ENCODE measurements at regions not wholly inside any gene's neighbourhood (a gene's known extent, or its start where the extent isn't known, plus 50 kb on each side); places are given as distances from the start of the nearest gene placed in this dataset.

DNA sequence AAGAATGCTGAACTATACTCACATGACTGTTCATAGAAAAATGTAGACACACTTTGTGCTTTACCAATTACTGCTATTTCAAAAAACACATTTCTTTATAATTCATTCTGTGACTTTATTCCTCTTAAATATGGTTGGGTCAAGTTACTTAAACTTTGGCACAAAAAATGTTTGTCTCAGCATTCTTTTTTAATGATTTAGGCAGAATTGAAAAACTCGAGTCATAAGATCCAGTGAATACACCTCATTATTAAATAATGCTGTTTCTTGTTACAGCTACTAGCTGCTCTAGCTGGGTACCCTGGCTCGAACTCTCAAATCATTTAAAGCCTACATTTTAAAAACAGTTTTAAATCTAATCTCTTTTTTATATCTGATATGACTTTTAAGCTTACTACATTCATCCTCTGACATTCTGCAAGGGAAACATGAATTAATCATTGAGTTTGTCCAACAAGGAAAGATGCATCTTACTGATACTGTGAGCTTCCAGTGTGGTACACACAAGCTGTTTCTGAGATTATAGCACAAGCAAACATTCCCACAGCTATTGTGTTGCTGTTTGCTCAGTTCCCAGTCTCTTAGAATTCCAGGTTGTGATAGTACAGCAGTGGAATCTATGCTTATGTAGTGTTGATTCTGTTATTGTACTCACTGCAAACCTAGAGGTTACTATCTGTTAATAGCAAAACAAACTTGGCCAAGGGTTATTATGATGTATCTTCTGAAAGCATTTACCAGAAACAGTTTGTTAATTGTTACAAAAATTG lies 746.5 kb downstream of the USP25 start:
- DNase-seq (ENCODE audit: low spot score): peak; percentile 38

DNA sequence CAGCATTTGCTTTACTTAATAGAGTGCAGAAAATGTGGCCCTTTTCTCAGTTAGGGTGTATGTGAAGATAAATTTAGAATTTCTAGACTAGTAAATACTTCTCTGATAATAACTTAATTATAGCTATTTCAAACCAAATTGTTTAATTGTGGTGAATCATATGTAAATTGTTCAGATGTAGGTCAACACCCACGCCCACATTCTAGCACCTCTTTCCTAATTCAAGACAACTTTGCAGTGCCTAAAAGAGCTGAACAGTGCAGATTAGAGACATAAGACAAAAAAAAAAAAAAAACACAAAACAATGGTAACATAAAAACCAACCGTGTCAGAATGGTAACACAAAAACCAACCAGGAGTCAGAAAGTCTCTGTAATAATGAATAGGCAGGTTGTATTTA lies 758.3 kb downstream of the USP25 start:
- no peak for DNase-seq (ENCODE audit: low spot score)

DNA sequence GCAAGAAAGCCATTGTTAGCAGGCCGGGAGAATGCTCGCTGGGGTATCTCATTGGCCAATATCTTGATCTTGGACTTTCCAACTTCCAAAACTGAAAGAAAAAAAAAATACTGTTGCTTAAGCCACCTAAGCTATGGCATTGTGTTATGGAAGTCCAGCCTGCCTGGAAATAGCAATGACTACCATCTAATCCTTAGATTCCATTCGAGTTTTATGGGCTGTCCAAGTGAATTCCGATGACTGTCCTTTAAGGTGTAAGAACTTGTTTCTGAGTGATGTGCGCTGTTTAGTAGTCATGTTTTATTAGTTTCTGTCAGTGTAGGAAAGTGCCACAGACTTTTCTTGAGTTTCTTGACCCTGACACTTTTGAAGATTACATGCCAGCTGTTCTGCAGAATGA lies 762.6 kb downstream of the USP25 start:
- DNase-seq (ENCODE audit: low spot score): no peak

DNA sequence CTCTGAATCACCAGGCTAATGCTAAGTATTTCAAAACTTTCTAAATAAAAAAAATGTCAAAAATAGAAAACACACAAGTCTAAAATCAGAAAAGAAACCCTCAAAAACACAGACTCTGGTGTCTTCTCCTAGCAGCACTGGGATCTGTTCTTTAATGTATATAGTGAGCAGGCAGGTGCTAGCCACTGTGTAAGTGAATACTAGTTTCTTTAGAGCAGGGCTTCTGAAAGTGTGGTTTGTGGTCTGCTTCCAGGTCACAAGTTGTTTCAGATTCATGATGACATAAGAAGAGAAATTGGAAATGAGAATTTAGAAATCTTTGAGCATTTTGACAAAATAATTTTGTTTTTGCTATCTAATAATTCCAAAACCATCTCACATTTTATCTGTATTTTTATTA lies 763.1 kb downstream of the USP25 start:
- DNase-seq (ENCODE audit: low spot score): no peak

DNA sequence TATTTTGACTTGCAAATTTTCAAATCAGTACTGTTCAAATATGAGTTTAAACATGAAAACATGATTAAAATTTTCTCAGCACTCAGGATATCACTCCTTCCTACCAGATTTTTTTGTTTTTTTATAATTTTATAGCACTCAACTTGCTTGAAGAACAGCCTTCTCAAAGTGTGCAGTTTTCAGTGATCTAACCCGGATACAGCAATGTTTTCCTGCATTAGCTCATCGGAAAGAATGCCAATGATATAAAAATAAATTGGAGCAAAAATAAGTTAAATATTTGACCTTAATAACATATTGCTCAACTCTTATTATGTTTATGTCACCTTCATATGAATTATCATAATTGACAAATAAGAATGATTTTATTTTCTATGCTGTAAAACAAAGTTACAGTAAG lies 766.8 kb downstream of the USP25 start:
- DNase-seq (ENCODE audit: low spot score): no peak

DNA sequence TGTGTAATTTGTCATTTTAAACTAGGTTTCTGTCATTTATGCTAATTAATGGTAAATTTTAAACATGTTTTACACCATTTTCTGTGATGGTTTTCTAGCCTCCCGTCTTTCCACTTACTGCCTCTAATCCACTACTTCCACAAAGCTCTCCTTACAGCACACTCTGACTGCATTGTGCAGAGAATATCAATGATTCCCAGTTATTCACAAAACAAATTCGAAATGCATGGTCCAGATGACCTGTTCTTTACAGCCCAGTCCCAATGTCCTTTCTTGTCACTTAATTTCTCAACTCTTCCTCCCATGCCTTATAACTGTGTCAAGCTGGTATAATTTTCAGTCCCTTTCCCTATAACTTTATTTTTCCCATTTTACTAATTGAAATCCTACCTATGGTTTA lies 770.5 kb downstream of the USP25 start:
- DNase-seq (ENCODE audit: low spot score): no peak

DNA sequence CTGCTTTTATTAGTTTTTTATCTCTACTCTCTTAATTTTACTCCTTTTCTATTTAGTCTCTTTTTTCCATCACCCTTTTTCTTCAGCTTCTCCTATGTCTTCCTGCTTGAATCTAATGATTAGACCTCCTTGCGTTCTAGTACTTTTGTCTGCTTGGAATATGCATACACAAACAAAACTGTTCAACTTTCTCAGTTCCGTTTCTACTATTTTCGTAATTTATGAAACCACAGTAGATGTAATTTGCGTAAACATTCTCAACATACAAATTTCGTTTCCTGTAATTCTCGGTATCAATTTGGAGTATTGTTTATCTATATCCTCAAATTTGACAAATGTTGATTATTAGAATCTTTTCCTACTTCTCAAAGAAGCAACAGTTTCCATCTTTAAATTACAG lies 772.5 kb downstream of the USP25 start:
- DNase-seq (ENCODE audit: low spot score): no peak

DNA sequence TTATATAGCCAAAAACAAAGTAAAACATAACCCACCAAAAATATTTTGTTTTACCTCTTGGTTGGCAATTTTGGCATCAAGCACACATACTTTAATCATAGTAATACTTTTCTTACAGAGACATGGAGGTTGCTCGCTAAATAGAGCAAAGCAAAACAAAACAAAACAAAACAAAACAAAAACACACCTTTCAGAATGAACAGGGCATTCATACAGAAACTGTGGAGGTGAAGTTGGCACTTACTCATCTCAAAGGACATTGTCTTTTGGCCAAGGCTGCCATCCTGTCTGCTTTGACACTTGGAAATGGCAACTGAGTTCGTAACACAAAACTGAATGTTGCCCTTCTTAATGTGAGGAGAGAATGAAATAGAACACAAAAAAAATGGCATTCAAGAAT lies 773.1 kb downstream of the USP25 start:
- no peak for DNase-seq (ENCODE audit: low spot score)

DNA sequence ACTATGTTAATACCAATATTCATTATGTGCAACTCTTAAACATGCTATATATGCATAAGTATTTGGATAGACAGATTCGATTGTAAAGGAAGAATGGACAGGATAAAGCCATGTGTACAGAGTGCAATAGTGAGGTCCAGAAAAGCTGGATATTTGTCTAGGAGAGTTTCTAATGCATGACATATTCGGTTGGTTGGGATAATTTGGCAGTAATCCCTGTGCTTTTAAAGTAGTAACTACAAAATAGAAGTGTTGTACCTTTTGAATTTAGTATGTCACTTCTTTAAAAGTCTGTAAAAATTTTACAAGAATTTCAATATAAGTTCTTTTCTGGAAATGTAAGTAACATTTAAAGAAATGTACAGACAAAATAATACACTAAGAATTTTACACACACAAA lies 774.5 kb downstream of the USP25 start:
- no peak for DNase-seq (ENCODE audit: low spot score)

DNA sequence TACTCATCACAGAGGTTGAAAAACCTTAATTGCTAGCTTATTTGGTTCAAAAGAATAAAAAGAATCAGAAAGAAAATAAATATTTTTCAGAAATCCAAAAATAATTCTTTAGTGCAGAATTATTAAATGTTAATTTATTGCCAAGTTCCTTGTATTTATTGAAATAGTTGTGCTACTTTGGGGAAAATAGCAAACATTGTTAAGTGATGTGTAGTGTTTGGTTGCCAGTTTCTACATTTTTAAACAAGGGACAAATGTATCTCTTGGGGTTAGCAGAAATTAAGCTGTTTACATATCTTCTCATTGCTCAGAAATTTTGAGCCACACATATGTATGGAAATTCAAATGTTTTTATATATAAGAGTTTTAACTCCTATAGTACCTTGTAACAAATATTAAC lies 775.0 kb downstream of the USP25 start:
- no peak for DNase-seq (ENCODE audit: low spot score)

DNA sequence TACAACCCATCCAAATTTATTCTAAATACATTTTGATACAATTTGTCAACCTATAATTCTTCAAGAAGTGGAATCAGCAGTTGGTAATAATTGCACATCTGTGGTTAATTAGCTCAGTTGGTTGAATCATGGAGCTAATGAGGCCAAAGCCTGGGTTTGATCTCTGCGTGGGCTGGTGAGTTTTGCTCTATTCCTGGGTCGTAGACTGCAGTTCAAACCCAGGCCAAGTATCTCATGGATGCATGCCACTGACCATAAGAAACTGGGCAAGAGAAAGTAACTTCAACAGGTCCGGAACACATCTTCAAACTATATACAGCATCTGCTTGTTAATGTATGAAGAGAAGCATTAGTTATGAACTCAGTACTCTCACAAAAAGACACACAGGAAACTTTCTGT lies 779.7 kb downstream of the USP25 start:
- no peak for DNase-seq (ENCODE audit: low spot score)

DNA sequence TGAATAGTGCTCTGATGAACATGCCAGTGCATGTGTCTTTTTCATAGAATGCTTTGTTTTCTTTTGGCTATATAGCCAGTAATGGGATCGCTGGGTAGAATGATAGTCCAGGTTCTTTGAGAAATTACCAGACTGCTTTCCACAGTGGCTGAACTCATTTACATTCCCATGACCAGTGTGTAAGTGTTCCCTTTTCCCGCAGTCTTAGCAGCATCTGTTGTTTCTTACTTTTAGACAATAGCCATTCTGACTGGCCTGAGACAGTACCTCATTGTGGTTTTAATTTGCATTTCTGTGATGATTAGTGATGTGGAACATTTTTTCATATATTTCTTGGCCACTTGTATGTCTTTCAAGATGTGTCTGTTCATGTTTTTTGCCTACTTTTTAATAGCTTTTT lies 784.5 kb downstream of the USP25 start:
- no peak for DNase-seq (ENCODE audit: low spot score)

DNA sequence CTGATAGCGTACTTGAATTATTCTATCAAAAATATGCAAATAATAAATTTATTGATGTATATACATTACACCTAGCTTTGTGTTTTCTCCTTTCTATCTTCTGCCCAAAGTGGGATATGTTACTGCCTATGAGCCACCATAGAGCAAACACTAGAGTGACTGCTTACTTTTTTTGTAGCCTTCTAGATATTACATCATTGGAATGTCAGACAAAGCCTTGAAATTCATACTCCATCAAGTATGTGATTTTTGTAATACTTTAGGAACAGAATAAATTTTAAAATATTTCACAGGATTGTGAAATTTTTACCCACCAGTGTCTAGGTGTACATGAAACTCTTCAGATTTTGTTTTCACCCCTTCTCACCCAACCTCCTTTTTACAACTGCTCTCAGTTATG lies 787.6 kb downstream of the USP25 start:
- no peak for DNase-seq (ENCODE audit: low spot score)

DNA sequence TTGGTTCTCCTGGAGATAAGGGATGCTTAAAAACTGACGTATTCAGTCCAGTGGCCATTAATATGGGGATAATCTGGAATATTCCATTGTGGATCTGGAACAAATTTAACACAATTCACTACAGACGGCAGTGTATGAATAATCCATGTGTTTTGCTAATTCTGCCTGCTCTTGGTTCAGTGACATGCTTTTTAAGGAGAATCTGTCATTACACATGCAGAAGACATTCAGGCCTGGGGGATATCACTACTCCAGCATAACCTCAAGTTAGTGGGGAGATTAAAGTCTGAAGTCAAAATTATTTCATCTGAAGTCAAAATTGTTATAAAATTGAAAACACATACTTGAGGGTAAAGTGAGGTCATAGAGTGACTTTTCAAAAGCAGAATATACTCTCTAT lies 789.3 kb downstream of the USP25 start:
- no peak for DNase-seq (ENCODE audit: low spot score)

DNA sequence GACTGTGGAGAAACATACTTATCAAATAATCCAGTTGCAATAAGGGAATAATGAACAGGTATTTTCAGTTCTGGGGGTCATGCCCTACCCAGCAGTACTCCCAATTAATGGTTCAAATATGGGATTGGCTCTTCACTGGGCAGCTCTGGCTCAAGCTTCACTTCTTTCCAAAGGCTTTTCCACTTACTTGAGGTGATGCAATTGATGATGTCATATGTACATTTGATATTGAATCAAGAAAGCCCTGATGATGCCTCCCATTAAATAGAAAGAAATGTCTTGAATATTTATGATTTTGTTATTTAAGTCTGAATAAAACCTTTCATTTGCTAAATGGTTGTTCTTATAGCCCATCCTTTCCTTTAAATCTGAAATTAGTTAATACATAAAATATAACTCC lies 789.9 kb downstream of the USP25 start:
- DNase-seq (ENCODE audit: low spot score): no peak

DNA sequence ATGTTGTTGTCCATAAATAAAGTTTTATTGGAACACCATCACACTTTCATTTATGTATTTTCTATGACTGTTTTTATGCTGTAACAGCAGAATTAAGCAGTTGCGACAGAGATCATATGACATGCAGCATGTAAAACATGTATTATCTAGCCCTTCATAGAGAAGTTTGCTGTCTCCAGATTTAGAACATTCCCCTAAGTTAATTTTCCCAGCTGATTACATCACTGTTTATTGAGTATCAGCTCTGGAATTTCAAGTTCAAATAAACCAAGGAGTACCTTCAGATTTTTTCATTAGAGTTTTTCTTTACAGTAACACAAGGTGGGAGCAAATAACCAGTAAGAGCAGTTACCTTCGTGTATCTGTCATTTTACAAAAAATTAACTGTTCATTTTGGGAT lies 792.8 kb downstream of the USP25 start:
- no peak for DNase-seq (ENCODE audit: low spot score)

DNA sequence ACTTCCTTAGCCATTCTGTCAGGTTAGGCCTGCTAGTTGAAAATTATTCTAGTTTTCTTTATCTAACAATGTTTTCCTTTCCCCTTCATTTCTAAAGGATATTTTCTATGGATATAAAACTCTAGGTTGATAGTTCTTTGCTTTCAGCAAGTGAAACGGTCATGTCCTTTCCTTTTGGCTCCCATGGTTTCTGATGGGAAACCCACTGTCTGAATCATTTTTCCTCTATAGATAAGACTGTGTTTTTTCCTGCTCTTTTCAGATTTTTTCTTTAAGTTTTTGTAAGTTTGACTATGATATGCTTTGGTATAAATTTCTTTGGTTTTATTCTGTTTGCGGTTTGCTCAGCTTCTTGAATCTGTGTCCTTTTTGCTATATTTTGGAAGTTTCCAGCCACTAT lies 800.9 kb downstream of the USP25 start:
- DNase-seq (ENCODE audit: low spot score): no peak

DNA sequence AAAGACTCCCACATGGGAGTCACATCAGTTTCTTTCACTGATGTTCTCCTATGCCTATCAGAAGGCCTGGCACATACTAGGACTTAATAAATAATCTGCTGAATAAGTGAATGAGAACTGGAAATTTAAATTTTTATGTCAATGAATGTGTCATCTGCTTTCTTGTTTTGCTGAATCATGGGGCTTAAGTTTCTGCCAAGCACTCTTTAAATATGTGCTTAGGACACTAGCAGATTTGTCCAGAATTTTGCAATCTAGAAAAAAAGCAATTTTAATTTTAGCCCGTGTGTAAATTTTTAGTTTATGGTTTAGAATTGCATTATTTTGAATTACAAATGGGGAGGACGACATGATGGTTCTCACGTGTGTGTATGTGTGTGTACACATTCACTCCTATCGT lies 803.1 kb downstream of the USP25 start:
- DNase-seq (ENCODE audit: low spot score): peak; percentile 38

DNA sequence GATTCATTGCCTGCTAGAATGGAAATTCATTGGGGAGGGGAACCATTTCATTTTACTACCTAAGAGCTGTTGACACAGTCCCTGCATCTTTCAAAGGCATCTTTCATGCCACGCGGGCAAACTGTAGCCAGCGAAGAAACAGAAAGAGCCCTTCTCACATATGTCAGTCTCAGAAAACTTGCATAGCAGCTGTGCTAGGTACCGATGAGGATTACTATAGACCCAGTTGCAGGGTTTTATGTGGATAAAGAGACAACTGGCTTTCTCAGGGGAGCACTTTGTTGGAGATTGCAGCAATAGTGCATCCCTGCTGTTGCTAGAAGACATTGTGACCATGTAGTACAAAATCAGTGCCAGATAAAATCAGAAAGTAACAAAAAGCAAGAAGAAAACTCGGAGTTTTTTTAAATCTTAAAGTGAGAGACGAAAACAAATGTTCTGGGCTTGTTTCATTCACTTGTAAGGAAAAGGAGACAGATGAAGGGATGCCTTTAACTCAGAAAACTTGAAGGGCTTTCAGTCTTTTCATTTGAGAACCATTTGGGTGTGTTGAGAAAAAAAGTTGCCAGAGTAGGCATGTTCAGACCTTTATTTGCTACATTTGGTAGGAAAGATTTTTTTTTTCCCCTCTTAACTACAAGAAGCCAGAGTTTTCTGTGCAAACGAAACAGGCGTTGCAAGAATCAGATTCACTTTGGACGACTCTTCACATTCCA lies 804.1 kb downstream of the USP25 start:
- DNase-seq (ENCODE audit: low spot score): no peak

DNA sequence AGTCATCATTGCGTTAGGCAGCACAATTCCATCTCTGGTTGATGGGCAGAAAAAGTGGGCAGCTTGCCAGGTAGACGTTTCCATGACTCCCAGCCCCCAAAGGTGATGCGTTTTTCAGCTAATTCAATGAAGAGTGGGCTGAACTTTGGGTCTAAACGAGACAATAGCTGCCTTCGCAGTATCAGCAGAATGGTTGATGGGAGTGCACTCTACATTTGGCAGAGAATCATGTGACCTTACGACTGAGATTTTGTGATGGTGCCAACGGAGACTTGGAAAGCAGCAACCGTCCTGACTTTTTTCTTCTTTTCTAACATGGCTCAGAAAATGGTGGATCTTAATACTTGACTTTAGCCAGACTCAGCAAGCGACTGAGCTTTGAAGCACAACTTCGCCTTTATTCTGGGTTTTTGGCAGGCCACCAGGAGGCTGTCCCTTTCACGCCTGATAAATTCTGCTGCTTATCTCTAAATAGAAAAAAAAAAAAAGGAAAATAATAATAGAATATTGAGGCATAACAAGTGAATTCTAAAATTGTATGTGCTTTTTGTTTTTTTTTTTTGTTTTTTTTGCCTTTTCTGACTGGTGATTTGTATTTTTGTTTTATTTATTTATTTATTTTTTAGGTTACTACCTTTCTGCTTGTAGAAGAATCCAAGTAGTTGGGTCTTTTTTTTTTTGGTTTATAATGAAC lies 804.8 kb downstream of the USP25 start:
- peak; percentile 68 for DNase-seq (ENCODE audit: low spot score)

DNA sequence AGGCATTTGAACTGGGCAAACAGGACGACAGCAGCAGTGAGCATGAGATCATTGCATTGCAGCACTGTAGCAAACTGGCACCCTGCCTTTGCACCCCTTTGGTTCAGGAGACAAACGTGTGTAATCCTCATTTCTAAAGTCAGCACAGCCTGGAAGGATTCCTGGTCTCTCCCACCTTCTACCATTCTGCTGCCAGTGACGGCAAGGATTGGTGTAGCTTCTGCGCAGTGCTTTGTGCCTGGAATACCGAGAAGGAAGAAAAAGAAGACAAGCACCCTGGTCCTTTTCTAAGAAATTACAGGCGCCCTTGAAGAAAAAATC lies 805.3 kb downstream of the USP25 start:
- DNase-seq (ENCODE audit: low spot score): peak; percentile 51

DNA sequence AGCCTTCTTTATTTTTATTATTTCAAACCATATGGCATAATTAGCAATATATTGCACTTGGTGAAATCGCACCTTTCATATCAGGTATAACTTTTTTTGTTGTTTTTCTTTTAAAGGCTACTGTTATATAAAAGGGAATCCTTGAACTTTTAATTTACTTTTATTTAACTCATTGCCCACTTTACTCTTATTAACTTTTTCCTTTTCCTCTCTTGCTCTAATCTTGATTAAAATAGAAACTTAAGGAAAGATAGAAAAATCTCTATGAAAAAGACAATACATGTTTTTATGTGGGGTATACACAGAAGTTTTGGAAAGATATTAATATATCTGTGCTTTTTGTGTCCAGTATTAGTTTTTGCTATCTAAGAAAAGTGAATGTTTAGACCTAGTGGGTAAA lies 805.8 kb downstream of the USP25 start:
- no peak for DNase-seq (ENCODE audit: low spot score)

DNA sequence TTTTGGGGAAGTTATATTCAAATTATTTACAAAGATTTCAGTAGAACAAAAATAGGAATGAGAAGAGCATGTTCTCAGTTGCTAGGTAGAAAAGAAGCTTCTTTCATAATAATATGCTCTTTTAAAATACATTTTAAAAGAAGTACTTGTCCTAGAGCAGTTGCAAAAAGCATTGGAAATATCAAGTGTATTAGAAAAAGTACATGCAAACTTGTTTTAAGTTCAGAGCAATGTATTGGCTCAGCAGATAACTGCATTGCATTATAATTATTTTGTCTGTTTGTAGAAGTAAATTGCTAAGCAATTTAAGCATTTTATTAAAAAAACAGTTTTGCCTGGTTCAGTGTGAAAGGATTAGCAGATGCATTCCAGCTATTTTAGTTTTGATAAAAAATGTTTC lies 806.4 kb downstream of the USP25 start:
- DNase-seq (ENCODE audit: low spot score): no peak
